ENCODE measurements at regions not wholly inside any gene's neighbourhood (a gene's known extent, or its start where the extent isn't known, plus 50 kb on each side); places are given as distances from the start of the nearest gene placed in this dataset.

- Histone ChIP-seq H3K79me2 (ENCODE audit: control insufficient read depth, insufficient read depth, low read length) (no peaks in the 10 kb centered on the region), H4K20me1 (ENCODE audit: control insufficient read depth, extremely low read depth, insufficient read depth, low read length) (no peaks in the 10 kb centered on the region), H3K27me3 (ENCODE audit: control insufficient read depth, insufficient read depth, low read length) (no peaks in the 10 kb centered on the region), H3K36me3 (ENCODE audit: control insufficient read depth, insufficient read depth, low read length) (no peaks in the 10 kb centered on the region), H2AFZ (ENCODE audit: low read length) (peak overlapping the region; percentile 30), H3K9me3 (ENCODE audit: control insufficient read depth, insufficient read depth, low read depth, low read length) (no peaks in the 10 kb centered on the region), H3K27ac (ENCODE audit: insufficient read depth, low read length) (peak overlapping the region; percentile 83), H3K9ac (ENCODE audit: insufficient read depth, low read length) (no peak overlapping the region), H3K4me1 (ENCODE audit: control insufficient read depth, extremely low read depth, insufficient read depth, low read length) (peaks cover 60% of the 10 kb centered on the region), H3K4me3 (replicated peaks in 1 of 4; ENCODE audit: control extremely low read depth in 1 of 4, insufficient read depth in 1 of 4, low read depth in 3 of 4, low read length in 4 of 4) (peak overlapping the region in 1 of 4 experiments; percentile 4), H3K4me2 (ENCODE audit: extremely low read depth, insufficient read depth, low read length) (peak overlapping the region; percentile 46)
- peak; percentile 70 to 78 for TF ChIP-seq CTCF (conservative IDR thresholded peaks at IDR 0.05 in 1 of 2, IDR thresholded peaks at IDR 0.05 in 1 of 2; ENCODE audit: low read depth in 1 of 2, low read length in 2 of 2)
- TF ChIP-seq EZH2 (IDR thresholded peaks at IDR 0.05; ENCODE audit: low read length, missing control alignments): no peak
- DNase-seq (ENCODE audit: low read depth in 2 of 2): peak; percentile 41 to 64
Measured at GRCh38 chr7:142557971-142558582, 191.2 kb upstream of the PRSS1 start.

GRCh38 chr7:142556740-142557139 lies 192.5 kb upstream of the PRSS1 start:
- Histone ChIP-seq H3K4me2 (ENCODE audit: extremely low read depth, insufficient read depth, low read length) (no peak overlapping the region), H3K9me3 (ENCODE audit: control insufficient read depth, insufficient read depth, low read depth, low read length) (no peaks in the 10 kb centered on the region), H3K79me2 (ENCODE audit: control insufficient read depth, insufficient read depth, low read length) (no peaks in the 10 kb centered on the region), H3K4me3 (replicated peaks in 1 of 4; ENCODE audit: control extremely low read depth in 1 of 4, insufficient read depth in 1 of 4, low read depth in 3 of 4, low read length in 4 of 4) (no peak overlapping the region), H3K4me1 (ENCODE audit: control insufficient read depth, extremely low read depth, insufficient read depth, low read length) (peaks cover 53% of the 10 kb centered on the region), H2AFZ (ENCODE audit: low read length) (no peak overlapping the region), H3K27me3 (ENCODE audit: control insufficient read depth, insufficient read depth, low read length) (no peaks in the 10 kb centered on the region), H3K36me3 (ENCODE audit: control insufficient read depth, insufficient read depth, low read length) (no peaks in the 10 kb centered on the region), H4K20me1 (ENCODE audit: control insufficient read depth, extremely low read depth, insufficient read depth, low read length) (no peaks in the 10 kb centered on the region), H3K9ac (ENCODE audit: insufficient read depth, low read length) (no peak overlapping the region), H3K27ac (ENCODE audit: insufficient read depth, low read length) (peak overlapping the region; percentile 83)
- no peak for TF ChIP-seq EZH2 (IDR thresholded peaks at IDR 0.05; ENCODE audit: low read length, missing control alignments)
- peak; percentile 30 to 41 for TF ChIP-seq CTCF (conservative IDR thresholded peaks at IDR 0.05 in 1 of 2, IDR thresholded peaks at IDR 0.05 in 1 of 2; ENCODE audit: low read depth in 1 of 2, low read length in 2 of 2)
- peak; percentile 94 to 99 for DNase-seq (ENCODE audit: low read depth in 2 of 2)

GRCh38 chr7:142554560-142555532 lies 194.4 kb upstream of the PRSS1 start:
- H3K4me3 ChIP-seq (replicated peaks in 1 of 4; ENCODE audit: control extremely low read depth in 1 of 4, insufficient read depth in 1 of 4, low read depth in 3 of 4, low read length in 4 of 4): no peak overlapping the region
- peak; percentile 27 to 51 for DNase-seq (ENCODE audit: low read depth in 2 of 2)

More at GRCh38 chr7:142554560-142555532, 194.4 kb upstream of the PRSS1 start:
- Histone ChIP-seq H4K20me1 (ENCODE audit: control insufficient read depth, extremely low read depth, insufficient read depth, low read length) (no peaks in the 10 kb centered on the region), H3K4me1 (ENCODE audit: control insufficient read depth, extremely low read depth, insufficient read depth, low read length) (peaks cover 51% of the 10 kb centered on the region), H3K36me3 (ENCODE audit: control insufficient read depth, insufficient read depth, low read length) (no peaks in the 10 kb centered on the region), H3K4me2 (ENCODE audit: extremely low read depth, insufficient read depth, low read length) (no peak overlapping the region), H3K9ac (ENCODE audit: insufficient read depth, low read length) (no peak overlapping the region), H2AFZ (ENCODE audit: low read length) (no peak overlapping the region), H3K79me2 (ENCODE audit: control insufficient read depth, insufficient read depth, low read length) (no peaks in the 10 kb centered on the region), H3K9me3 (ENCODE audit: control insufficient read depth, insufficient read depth, low read depth, low read length) (no peaks in the 10 kb centered on the region), H3K27me3 (ENCODE audit: control insufficient read depth, insufficient read depth, low read length) (no peaks in the 10 kb centered on the region), H3K27ac (ENCODE audit: insufficient read depth, low read length) (peak overlapping the region; percentile 26)
- no peak for TF ChIP-seq EZH2 (IDR thresholded peaks at IDR 0.05; ENCODE audit: low read length, missing control alignments)
- TF ChIP-seq CTCF (conservative IDR thresholded peaks at IDR 0.05 in 1 of 2, IDR thresholded peaks at IDR 0.05 in 1 of 2; ENCODE audit: low read depth in 1 of 2, low read length in 2 of 2): no peak
